HepG2 (cell line): ENCODE measurements at regions not wholly inside any gene's neighbourhood (a gene's known extent, or its start where the extent isn't known, plus 50 kb on each side); places are given as distances from the start of the nearest gene placed in this dataset.

ENCODE experiments used
- AGO1 ChIP-seq: fragments of 200-400 bp; formaldehyde crosslinking; IDR thresholded peaks from 2 replicates; pipeline ENCODE4 v1.6.1; 2017; ENCODE audit warnings: mild to moderate bottlenecking, low read depth, low read length, moderate library complexity; ENCODE audit not compliant: poor library complexity, severe bottlenecking
- ARID2 ChIP-seq: sonication (generic); formaldehyde crosslinking; IDR thresholded peaks from 2 replicates; pipeline ENCODE4 v1.8.1; 2022; ENCODE audit warnings: mild to moderate bottlenecking, missing genetic modification reagents, borderline replicate concordance
- ARNT ChIP-seq: fragments of 450-650 bp; IDR thresholded peaks from 2 replicates; pipeline ENCODE4 v1.6.1; 2017
- ELF4 ChIP-seq: sonication (generic); formaldehyde crosslinking; IDR thresholded peaks from 2 replicates; pipeline ENCODE4 v1.5.0; 2020; ENCODE audit warnings: missing genetic modification reagents, mild to moderate bottlenecking, moderate library complexity, borderline replicate concordance
- FOXC1 ChIP-seq: sonication (generic); formaldehyde crosslinking; IDR thresholded peaks from 2 replicates; pipeline ENCODE4 v1.8.0; 2022; ENCODE audit warnings: mild to moderate bottlenecking, missing genetic modification reagents, borderline replicate concordance
- GZF1 ChIP-seq: sonication (generic); formaldehyde crosslinking; IDR thresholded peaks from 2 replicates; pipeline ENCODE4 v1.5.1; 2020; ENCODE audit warnings: mild to moderate bottlenecking, missing genetic modification reagents
- HNRNPH1 ChIP-seq: fragments of 200-400 bp; formaldehyde crosslinking; optimal IDR thresholded peaks from 2 replicates; pipeline ENCODE3; 2017; ENCODE audit warnings: mild to moderate bottlenecking, low read depth, low read length
- MAFG ChIP-seq: sonication (generic); formaldehyde crosslinking; IDR thresholded peaks from 2 replicates; pipeline ENCODE4 v1.5.1; 2020; ENCODE audit warnings: mild to moderate bottlenecking, missing genetic modification reagents
- MLLT10 ChIP-seq: sonication (generic); formaldehyde crosslinking; IDR thresholded peaks from 2 replicates; pipeline ENCODE4 v1.4.0; 2020; ENCODE audit warnings: missing genetic modification reagents
- NR2F1 ChIP-seq, 2 experiments: fragments of 450-650 bp in 1 of 2; formaldehyde crosslinking in 1 of 2; IDR thresholded peaks; 2 replicates each; pipeline versions ENCODE4 v1.5.0 to v1.6.1; 2016 to 2020; ENCODE audit warnings: mild to moderate bottlenecking in 1 of 2, missing compliant biosample characterization in 1 of 2, missing genetic modification reagents in 1 of 2, moderate library complexity in 1 of 2
- PCBP1 ChIP-seq: fragments of 200-400 bp; formaldehyde crosslinking; IDR thresholded peaks from 2 replicates; pipeline ENCODE4 v1.6.1; 2017; ENCODE audit warnings: mild to moderate bottlenecking, low read depth, low read length, borderline replicate concordance
- SRY ChIP-seq: sonication (generic); formaldehyde crosslinking; IDR thresholded peaks from 2 replicates; pipeline ENCODE4 v1.8.0; 2022; ENCODE audit warnings: mild to moderate bottlenecking, missing genetic modification reagents
- ZNF224 ChIP-seq: sonication (generic); formaldehyde crosslinking; IDR thresholded peaks from 2 replicates; pipeline ENCODE4 v1.5.0; 2020; ENCODE audit warnings: mild to moderate bottlenecking, missing genetic modification reagents
- ZNF225 ChIP-seq: sonication (generic); formaldehyde crosslinking; IDR thresholded peaks from 2 replicates; pipeline ENCODE4 v1.4.0; 2020; ENCODE audit warnings: mild to moderate bottlenecking, missing genetic modification reagents
- ZNF232 ChIP-seq: sonication (generic); formaldehyde crosslinking; IDR thresholded peaks from 2 replicates; pipeline ENCODE4 v1.4.0; 2020; ENCODE audit warnings: missing genetic modification reagents, borderline replicate concordance
- ZNF33A ChIP-seq: sonication (generic); formaldehyde crosslinking; IDR thresholded peaks from 2 replicates; pipeline ENCODE4 v1.5.1; 2020; ENCODE audit warnings: missing genetic modification reagents, mild to moderate bottlenecking, moderate library complexity, borderline replicate concordance
- ZNF598 ChIP-seq: sonication (generic); formaldehyde crosslinking; IDR thresholded peaks from 2 replicates; pipeline ENCODE4 v1.5.1; 2020; ENCODE audit warnings: mild to moderate bottlenecking, missing genetic modification reagents, borderline replicate concordance
- ZSCAN20 ChIP-seq: sonication (generic); formaldehyde crosslinking; IDR thresholded peaks from 2 replicates; pipeline ENCODE4 v1.4.0; 2020; ENCODE audit warnings: missing genetic modification reagents, mild to moderate bottlenecking, borderline replicate concordance
- TF ChIP-seq, protein P1 (sequence below): sonication (generic); formaldehyde crosslinking; IDR thresholded peaks from 2 replicates; pipeline ENCODE4 v1.5.0; 2020; ENCODE audit warnings: mild to moderate bottlenecking, missing genetic modification reagents
- TF ChIP-seq, protein P2 (sequence below): sonication (generic); formaldehyde crosslinking; conservative IDR thresholded peaks from 2 replicates; pipeline ENCODE4 v1.4.0; 2020; ENCODE audit warnings: missing genetic modification reagents
- TF ChIP-seq, protein P3 (sequence below): sonication (generic); formaldehyde crosslinking; IDR thresholded peaks from 2 replicates; pipeline ENCODE4 v1.9.0; 2021; ENCODE audit warnings: missing genetic modification reagents, borderline replicate concordance
- TF ChIP-seq, protein P4 (sequence below): IDR thresholded peaks from 2 replicates; pipeline ENCODE4 v1.6.1; 2016

DNA sequence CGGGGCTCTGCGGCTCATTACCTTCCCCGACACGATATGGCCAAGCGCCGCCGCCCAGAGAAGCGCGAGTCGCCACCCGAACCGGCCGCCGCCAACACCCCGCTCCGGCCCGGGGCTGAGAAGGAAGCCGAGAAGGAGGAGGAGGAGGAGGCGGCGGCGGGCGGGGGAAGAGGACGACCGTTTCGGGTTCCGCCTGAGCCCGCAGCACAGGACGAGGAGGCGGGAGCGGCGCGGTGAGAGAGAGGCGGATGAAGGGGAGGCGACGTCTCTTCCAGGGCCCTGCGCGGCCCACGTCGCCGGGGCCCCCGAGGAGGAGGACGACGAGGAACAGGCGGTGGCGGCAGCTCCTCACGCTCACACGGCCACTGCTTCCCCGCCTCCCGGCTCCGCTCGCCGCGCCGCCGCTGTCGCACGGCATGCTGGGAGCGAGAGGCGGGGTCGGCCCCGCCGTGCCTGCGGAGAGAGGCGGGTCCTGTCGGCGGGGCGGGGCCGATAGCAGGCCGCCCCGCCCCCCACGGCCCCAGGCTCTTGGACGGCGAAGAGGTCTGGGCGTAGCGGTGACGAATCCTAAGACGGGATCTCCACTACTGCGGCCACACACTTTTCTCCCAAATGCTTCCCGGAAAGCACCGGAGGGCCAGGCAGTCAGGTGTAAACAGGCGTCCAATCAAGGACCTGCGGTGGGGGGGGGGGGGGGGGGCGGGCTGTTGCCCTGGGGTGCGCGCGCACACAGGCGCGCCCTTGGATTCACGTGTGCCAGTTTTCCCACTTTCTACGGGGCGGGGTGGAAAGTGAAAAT is 97.3 kb upstream of the METTL9 start (continued):
- TF ChIP-seq, protein P1, sequence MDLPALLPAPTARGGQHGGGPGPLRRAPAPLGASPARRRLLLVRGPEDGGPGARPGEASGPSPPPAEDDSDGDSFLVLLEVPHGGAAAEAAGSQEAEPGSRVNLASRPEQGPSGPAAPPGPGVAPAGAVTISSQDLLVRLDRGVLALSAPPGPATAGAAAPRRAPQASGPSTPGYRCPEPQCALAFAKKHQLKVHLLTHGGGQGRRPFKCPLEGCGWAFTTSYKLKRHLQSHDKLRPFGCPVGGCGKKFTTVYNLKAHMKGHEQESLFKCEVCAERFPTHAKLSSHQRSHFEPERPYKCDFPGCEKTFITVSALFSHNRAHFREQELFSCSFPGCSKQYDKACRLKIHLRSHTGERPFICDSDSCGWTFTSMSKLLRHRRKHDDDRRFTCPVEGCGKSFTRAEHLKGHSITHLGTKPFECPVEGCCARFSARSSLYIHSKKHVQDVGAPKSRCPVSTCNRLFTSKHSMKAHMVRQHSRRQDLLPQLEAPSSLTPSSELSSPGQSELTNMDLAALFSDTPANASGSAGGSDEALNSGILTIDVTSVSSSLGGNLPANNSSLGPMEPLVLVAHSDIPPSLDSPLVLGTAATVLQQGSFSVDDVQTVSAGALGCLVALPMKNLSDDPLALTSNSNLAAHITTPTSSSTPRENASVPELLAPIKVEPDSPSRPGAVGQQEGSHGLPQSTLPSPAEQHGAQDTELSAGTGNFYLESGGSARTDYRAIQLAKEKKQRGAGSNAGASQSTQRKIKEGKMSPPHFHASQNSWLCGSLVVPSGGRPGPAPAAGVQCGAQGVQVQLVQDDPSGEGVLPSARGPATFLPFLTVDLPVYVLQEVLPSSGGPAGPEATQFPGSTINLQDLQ (CRISPR knock-in tag): no peak
- TF ChIP-seq ZNF232 (peak; percentile 96), ZNF598 (0 out of 2 replicates have a peak, but pooled peaks have one; percentile 64), ZSCAN20 (CRISPR knock-in tag) (peak; percentile 96; the same call in 1 of the 2 replicates), ZNF225 (CRISPR knock-in tag) (peak; percentile 94; the same call in 1 of the 2 replicates), FOXC1 (peak; percentile 99), HNRNPH1 (no peak), ZNF33A (no peak), AGO1 (peak; percentile 95), ARID2 (CRISPR knock-in tag) (peak; percentile 82; the same call in 1 of the 2 replicates), GZF1 (CRISPR knock-in tag) (0 out of 2 replicates have a peak, but pooled peaks have one; percentile 49), ZNF224 (no peak), MLLT10 (CRISPR knock-in tag) (no peak), ARNT (no peak), PCBP1 (peak; percentile 58; the same call in 1 of the 2 replicates), NR2F1 (CRISPR knock-in tag; IDR thresholded peaks at IDR 0.05) (peak in 1 of 2 experiments; percentile 33; a peak in 1 of 4 replicates), SRY (CRISPR knock-in tag) (peak; percentile 84), ELF4 (CRISPR knock-in tag) (no peak), MAFG (CRISPR knock-in tag) (peak; percentile 41)
- TF ChIP-seq, protein P2, sequence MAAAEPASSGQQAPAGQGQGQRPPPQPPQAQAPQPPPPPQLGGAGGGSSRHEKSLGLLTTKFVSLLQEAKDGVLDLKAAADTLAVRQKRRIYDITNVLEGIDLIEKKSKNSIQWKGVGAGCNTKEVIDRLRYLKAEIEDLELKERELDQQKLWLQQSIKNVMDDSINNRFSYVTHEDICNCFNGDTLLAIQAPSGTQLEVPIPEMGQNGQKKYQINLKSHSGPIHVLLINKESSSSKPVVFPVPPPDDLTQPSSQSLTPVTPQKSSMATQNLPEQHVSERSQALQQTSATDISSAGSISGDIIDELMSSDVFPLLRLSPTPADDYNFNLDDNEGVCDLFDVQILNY: peak; percentile 80
- TF ChIP-seq, protein P3, sequence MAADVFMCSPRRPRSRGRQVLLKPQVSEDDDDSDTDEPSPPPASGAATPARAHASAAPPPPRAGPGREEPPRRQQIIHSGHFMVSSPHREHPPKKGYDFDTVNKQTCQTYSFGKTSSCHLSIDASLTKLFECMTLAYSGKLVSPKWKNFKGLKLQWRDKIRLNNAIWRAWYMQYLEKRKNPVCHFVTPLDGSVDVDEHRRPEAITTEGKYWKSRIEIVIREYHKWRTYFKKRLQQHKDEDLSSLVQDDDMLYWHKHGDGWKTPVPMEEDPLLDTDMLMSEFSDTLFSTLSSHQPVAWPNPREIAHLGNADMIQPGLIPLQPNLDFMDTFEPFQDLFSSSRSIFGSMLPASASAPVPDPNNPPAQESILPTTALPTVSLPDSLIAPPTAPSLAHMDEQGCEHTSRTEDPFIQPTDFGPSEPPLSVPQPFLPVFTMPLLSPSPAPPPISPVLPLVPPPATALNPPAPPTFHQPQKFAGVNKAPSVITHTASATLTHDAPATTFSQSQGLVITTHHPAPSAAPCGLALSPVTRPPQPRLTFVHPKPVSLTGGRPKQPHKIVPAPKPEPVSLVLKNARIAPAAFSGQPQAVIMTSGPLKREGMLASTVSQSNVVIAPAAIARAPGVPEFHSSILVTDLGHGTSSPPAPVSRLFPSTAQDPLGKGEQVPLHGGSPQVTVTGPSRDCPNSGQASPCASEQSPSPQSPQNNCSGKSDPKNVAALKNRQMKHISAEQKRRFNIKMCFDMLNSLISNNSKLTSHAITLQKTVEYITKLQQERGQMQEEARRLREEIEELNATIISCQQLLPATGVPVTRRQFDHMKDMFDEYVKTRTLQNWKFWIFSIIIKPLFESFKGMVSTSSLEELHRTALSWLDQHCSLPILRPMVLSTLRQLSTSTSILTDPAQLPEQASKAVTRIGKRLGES (CRISPR knock-in tag): peak; percentile 92
- TF ChIP-seq, protein P4, sequence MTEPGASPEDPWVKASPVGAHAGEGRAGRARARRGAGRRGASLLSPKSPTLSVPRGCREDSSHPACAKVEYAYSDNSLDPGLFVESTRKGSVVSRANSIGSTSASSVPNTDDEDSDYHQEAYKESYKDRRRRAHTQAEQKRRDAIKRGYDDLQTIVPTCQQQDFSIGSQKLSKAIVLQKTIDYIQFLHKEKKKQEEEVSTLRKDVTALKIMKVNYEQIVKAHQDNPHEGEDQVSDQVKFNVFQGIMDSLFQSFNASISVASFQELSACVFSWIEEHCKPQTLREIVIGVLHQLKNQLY: peak; percentile 55; the same call in 1 of the 2 replicates
